ENCODE measurements at regions not wholly inside any gene's neighbourhood (a gene's known extent, or its start where the extent isn't known, plus 50 kb on each side); places are given as distances from the start of the nearest gene placed in this dataset.

DNA sequence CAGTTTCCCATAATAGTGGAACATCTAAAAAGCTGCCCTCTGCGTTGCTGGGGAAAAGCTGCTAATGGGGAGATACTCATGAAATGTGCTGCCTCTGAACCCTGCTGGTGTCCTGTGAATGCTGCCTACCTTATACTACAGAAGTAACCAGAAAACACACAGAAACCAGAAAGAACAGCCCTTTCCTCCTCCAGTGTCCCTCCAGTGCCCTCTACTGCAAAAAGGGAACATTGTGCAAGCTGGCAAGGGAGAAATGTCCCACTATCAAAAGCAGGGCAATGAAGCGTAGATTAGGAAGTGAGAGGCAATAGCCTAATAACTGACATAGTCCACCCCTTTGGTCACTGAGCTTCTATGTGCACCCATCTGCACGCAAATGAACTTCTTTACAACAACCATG lies 162.7 kb upstream of the ETAA1 start:
- TF ChIP-seq, protein P1, sequence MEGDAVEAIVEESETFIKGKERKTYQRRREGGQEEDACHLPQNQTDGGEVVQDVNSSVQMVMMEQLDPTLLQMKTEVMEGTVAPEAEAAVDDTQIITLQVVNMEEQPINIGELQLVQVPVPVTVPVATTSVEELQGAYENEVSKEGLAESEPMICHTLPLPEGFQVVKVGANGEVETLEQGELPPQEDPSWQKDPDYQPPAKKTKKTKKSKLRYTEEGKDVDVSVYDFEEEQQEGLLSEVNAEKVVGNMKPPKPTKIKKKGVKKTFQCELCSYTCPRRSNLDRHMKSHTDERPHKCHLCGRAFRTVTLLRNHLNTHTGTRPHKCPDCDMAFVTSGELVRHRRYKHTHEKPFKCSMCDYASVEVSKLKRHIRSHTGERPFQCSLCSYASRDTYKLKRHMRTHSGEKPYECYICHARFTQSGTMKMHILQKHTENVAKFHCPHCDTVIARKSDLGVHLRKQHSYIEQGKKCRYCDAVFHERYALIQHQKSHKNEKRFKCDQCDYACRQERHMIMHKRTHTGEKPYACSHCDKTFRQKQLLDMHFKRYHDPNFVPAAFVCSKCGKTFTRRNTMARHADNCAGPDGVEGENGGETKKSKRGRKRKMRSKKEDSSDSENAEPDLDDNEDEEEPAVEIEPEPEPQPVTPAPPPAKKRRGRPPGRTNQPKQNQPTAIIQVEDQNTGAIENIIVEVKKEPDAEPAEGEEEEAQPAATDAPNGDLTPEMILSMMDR (IDR thresholded peaks at IDR 0.05; ENCODE audit: low read depth, low read length, poor library complexity, severe bottlenecking) = no peak
- no peak for TF ChIP-seq EZH2phosphoT487 (IDR thresholded peaks at IDR 0.05; ENCODE audit: borderline replicate concordance, low read length)
